NCI-H510A treated with DMSO at 0.1 percent for 48 hours (cell line): ENCODE measurements at regions not wholly inside any gene's neighbourhood (a gene's known extent, or its start where the extent isn't known, plus 50 kb on each side); places are given as distances from the start of the nearest gene placed in this dataset.

Experiments used
- DNase-seq: peaks from one replicate; lab custom pipeline; 2025; lab: John Stamatoyannopoulos, UW

GRCh38 chr9:73459817-73460216 lies 308.2 kb downstream of the ANXA1 start:
- DNase-seq = no peak

GRCh38 chr9:73468716-73469115 lies 317.1 kb downstream of the ANXA1 start:
- DNase-seq = no peak

- no peak for DNase-seq
These were observed 319.1 kb downstream of the ANXA1 start for GRCh38 chr9:73470766-73471165.

- no peak for DNase-seq
These were observed 322.4 kb downstream of the ANXA1 start for GRCh38 chr9:73474002-73474600.

GRCh38 chr9:73474625-73475024 lies 323.0 kb downstream of the ANXA1 start:
- DNase-seq = no peak

GRCh38 chr9:73494894-73495293 lies 343.2 kb downstream of the ANXA1 start:
- no peak for DNase-seq

- DNase-seq = no peak
These were observed 346.1 kb downstream of the ANXA1 start for GRCh38 chr9:73497796-73498195.

GRCh38 chr9:73515216-73515615 lies 363.6 kb downstream of the ANXA1 start:
- peak; percentile 13 for DNase-seq

GRCh38 chr9:73523391-73523790 lies 371.7 kb downstream of the ANXA1 start:
- DNase-seq = no peak

- no peak for DNase-seq
These were observed 373.7 kb downstream of the ANXA1 start for GRCh38 chr9:73525350-73525749.

GRCh38 chr9:73527521-73527920 lies 375.9 kb downstream of the ANXA1 start:
- no peak for DNase-seq

- DNase-seq = no peak
These were observed 377.3 kb downstream of the ANXA1 start for GRCh38 chr9:73528926-73529325.

GRCh38 chr9:73529666-73530065 lies 378.0 kb downstream of the ANXA1 start:
- DNase-seq = no peak

- no peak for DNase-seq
These were observed 379.4 kb downstream of the ANXA1 start for GRCh38 chr9:73531051-73531532.

- no peak for DNase-seq
These were observed 380.0 kb downstream of the ANXA1 start for GRCh38 chr9:73531658-73532057.

- no peak for DNase-seq
These were observed 381.3 kb downstream of the ANXA1 start for GRCh38 chr9:73532985-73533384.

GRCh38 chr9:73536403-73536802 lies 384.7 kb downstream of the ANXA1 start:
- no peak for DNase-seq

GRCh38 chr9:73537561-73537960 lies 385.9 kb downstream of the ANXA1 start:
- DNase-seq = no peak

GRCh38 chr9:73539881-73540390 lies 388.3 kb downstream of the ANXA1 start:
- DNase-seq = no peak

GRCh38 chr9:73541923-73542322 lies 390.3 kb downstream of the ANXA1 start:
- DNase-seq = no peak

GRCh38 chr9:73543727-73544126 lies 392.1 kb downstream of the ANXA1 start:
- no peak for DNase-seq

GRCh38 chr9:73548201-73548600 lies 396.5 kb downstream of the ANXA1 start:
- no peak for DNase-seq

GRCh38 chr9:73549991-73550390 lies 398.3 kb downstream of the ANXA1 start:
- DNase-seq = no peak

GRCh38 chr9:73553295-73553694 lies 401.6 kb downstream of the ANXA1 start:
- no peak for DNase-seq
